VCaP (cell line): ENCODE measurements at regions not wholly inside any gene's neighbourhood (a gene's known extent, or its start where the extent isn't known, plus 50 kb on each side); places are given as distances from the start of the nearest gene placed in this dataset.

ENCODE experiments used
- H3K27ac ChIP-seq: fragments of 450-650 bp; 2 replicates; pipeline ENCODE4 v1.5.1; 2017
- CTCF ChIP-seq: fragments of 450-650 bp; conservative IDR thresholded peaks from 2 replicates; pipeline ENCODE4 v1.5.1; 2017; ENCODE audit warnings: mild to moderate bottlenecking, moderate library complexity

GRCh38 chr12:60832290-60832689 is 1236.5 kb downstream of the SLC16A7 start:
- no peak overlapping the region for H3K27ac ChIP-seq
- TF ChIP-seq CTCF, result no peak

GRCh38 chr12:60834372-60834771 is 1238.5 kb downstream of the SLC16A7 start:
- no peak for TF ChIP-seq CTCF
- no peak overlapping the region for H3K27ac ChIP-seq

- H3K27ac ChIP-seq, result no peak overlapping the region
- no peak for TF ChIP-seq CTCF
These were observed 1239.0 kb downstream of the SLC16A7 start for GRCh38 chr12:60834806-60835205.

- no peak overlapping the region for H3K27ac ChIP-seq
- TF ChIP-seq CTCF, result no peak
These were observed 1240.8 kb downstream of the SLC16A7 start for GRCh38 chr12:60836651-60837050.

- H3K27ac ChIP-seq, result no peak overlapping the region
- TF ChIP-seq CTCF, result no peak
These were observed 1246.4 kb downstream of the SLC16A7 start for GRCh38 chr12:60842181-60842580.

GRCh38 chr12:60844101-60844500 is 1248.3 kb downstream of the SLC16A7 start:
- no peak overlapping the region for H3K27ac ChIP-seq
- TF ChIP-seq CTCF, result no peak

GRCh38 chr12:60844875-60845274 is 1249.0 kb downstream of the SLC16A7 start:
- no peak overlapping the region for H3K27ac ChIP-seq
- no peak for TF ChIP-seq CTCF

- H3K27ac ChIP-seq, result no peak overlapping the region
- no peak for TF ChIP-seq CTCF
These were observed 1249.9 kb downstream of the SLC16A7 start for GRCh38 chr12:60845696-60846095.
